ENCODE measurements at regions not wholly inside any gene's neighbourhood (a gene's known extent, or its start where the extent isn't known, plus 50 kb on each side); places are given as distances from the start of the nearest gene placed in this dataset.
A peak's percentile ranks its signal among the peaks of the same experiment; 100 is the strongest.

- Histone ChIP-seq H4K20me1 (replicated peaks; ENCODE audit: control insufficient read depth, extremely low read depth, insufficient read depth, low read length) (no peaks in the 10 kb centered on the region), H3K4me1 (ENCODE audit: control insufficient read depth, extremely low read depth, insufficient read depth, low read length) (no peaks in the 10 kb centered on the region), H3K4me2 (ENCODE audit: insufficient read depth, low read length) (no peak overlapping the region), H3K4me3 (replicated peaks in 1 of 3; ENCODE audit: insufficient read depth in 1 of 3, low read depth in 1 of 3, low read length in 3 of 3) (no peak overlapping the region), H3K9ac (replicated peaks; ENCODE audit: extremely low read depth, insufficient read depth, low read length) (no peak overlapping the region), H3K36me3 (ENCODE audit: control insufficient read depth in 2 of 2, extremely low read depth in 1 of 2, insufficient read depth in 2 of 2, low read length in 2 of 2) (no peaks in the 10 kb centered on the region), H3K9me3 (replicated peaks; ENCODE audit: control insufficient read depth, insufficient read depth, low read length) (no peaks in the 10 kb centered on the region), H2AFZ (ENCODE audit: low read depth, low read length) (no peak overlapping the region), H3K27ac (ENCODE audit: insufficient read depth, low read depth, low read length) (no peak overlapping the region), H3K9me1 (replicated peaks; ENCODE audit: control insufficient read depth, extremely low read depth, insufficient read depth, low read length) (no peaks in the 10 kb centered on the region), H3K27me3 (ENCODE audit: control insufficient read depth in 2 of 2, insufficient read depth in 2 of 2, low read length in 2 of 2) (no peaks in the 10 kb centered on the region), H3K79me2 (ENCODE audit: control insufficient read depth, insufficient read depth, low read length) (no peaks in the 10 kb centered on the region)
- POLR2A ChIA-PET, result no interaction called here
- no peak for DNase-seq (ENCODE audit: low read depth, low spot score)
- TF ChIP-seq MYC (IDR thresholded peaks at IDR 0.05; ENCODE audit: low read depth, low read length) (no peak), POLR2AphosphoS5 (IDR thresholded peaks at IDR 0.05; ENCODE audit: insufficient read depth, low read depth, low read length) (no peak), GATA2 (IDR thresholded peaks at IDR 0.05; ENCODE audit: insufficient read depth, insufficient read length, low read depth, low read length) (no peak), POLR2A (IDR thresholded peaks at IDR 0.05; ENCODE audit: low read depth, low read length) (no peak), FOS (IDR thresholded peaks at IDR 0.05; ENCODE audit: borderline replicate concordance, insufficient read depth, low read length) (no peak), JUN (IDR thresholded peaks at IDR 0.05; ENCODE audit: borderline replicate concordance, insufficient read depth, insufficient read length, low read depth) (no peak), CTCF (IDR thresholded peaks at IDR 0.05; ENCODE audit: extremely low read depth in 1 of 2, insufficient read depth in 1 of 2, low read depth in 1 of 2, low read length in 2 of 2) (no peak), EZH2 (IDR thresholded peaks at IDR 0.05; ENCODE audit: borderline replicate concordance, low read depth, low read length, severe bottlenecking) (no peak)
- TF ChIP-seq, protein P1, sequence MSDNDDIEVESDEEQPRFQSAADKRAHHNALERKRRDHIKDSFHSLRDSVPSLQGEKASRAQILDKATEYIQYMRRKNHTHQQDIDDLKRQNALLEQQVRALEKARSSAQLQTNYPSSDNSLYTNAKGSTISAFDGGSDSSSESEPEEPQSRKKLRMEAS (IDR thresholded peaks at IDR 0.05; ENCODE audit: insufficient read depth, insufficient read length), result no peak
- dilution Hi-C loops (cut with MboI; ENCODE audit: extremely low pct_ligation_motif_present, low sequenced_read_pairs), result no loop called here
- BruUV-seq (replicated peaks), result no TSS peak
- intact Hi-C loops (cut with micrococcal nuclease), result no loop called here
- CTCF ChIA-PET, result no interaction called here
- FAIRE-seq, result peak; percentile 52
These were observed 1320.1 kb downstream of the RPA4 start for GRCh38 chrX:98203800-98204199.
